HTR-8/SVneo (cell line): ENCODE measurements at regions not wholly inside any gene's neighbourhood (a gene's known extent, or its start where the extent isn't known, plus 50 kb on each side); places are given as distances from the start of the nearest gene placed in this dataset.
"Not testable (repeated sequence)": the region's sequence is repeated elsewhere in the genome, so short reads cannot be mapped to it uniquely, and the experiment has no call there.

Experiments
- DNase-seq: peaks from one replicate; pipeline ENCODE4 v3.0.0; 2011; ENCODE audit warnings: low spot score, mixed read lengths; ENCODE audit not compliant: insufficient read length
- FAIRE-seq: peaks from 2 replicates; lab custom pipeline; 2011; peaks lifted over from hg19 to GRCh38; lab: Jason Lieb, UNC

GRCh38 chr10:84902553-84902952 is 574.2 kb downstream of the CCSER2 start:
- DNase-seq, result no peak
- FAIRE-seq, result no peak

DNA sequence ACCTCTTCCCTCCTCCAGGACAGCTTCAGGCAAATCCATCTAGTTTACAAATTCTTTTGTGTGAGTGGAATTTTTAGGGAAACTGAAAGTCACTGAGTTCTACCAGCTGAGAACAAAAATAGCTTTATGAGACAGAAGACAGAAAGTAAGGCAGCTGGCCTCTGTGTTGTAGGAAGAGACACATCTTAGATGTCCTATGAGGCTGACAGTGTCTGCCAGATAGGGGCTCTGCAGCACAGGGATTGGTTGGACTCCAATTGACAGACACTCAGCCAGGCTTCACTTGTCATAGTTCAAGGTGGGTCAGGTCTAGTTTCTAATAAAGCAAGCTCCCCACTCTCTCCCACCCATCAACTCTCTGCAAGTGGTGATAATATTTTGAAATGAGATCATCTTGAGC is 574.9 kb downstream of the CCSER2 start:
- DNase-seq (no peak), FAIRE-seq (no peak)

GRCh38 chr10:84907461-84908009 is 579.1 kb downstream of the CCSER2 start:
- DNase-seq (no peak), FAIRE-seq (no peak)

DNA sequence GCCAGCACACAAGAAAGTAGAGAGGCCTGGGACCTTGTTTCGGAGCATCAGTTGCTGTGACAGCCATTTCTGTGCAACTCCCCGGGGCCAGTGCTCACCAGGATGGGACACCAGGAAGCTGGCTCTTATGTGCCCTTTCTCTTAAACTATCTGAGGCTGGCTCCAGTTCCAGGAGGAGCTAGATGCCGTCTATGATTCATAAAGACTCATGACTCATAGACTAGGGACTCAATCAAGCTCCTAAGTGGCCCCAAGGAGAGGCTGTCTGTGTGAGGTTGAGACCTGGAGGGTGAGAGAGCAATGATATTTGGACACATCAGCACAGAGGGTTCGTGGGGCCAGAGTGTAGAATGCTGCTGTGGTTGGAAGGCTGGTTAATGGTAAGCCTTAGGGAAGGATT is 580.1 kb downstream of the CCSER2 start:
- FAIRE-seq (no peak), DNase-seq (no peak)

DNA sequence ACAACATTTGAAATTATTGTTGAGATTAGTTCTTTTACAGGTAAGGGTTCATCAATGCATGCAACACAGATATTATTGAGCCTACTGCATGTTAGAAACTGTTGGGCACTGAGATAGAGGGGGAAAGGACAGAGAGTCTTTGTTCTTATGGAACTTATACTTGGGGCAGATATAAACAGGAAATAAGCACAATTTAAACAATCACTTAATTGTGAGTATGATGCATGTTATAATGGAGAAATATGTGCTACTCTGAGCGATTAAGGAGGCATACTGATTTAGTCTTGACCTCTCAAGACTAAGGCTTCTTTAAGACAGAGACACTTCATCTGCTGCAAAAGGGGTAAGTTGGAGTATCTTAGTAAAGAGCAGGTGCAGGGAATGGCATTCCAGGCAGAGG is 593.3 kb downstream of the CCSER2 start:
- FAIRE-seq (no peak), DNase-seq (no peak)

DNA sequence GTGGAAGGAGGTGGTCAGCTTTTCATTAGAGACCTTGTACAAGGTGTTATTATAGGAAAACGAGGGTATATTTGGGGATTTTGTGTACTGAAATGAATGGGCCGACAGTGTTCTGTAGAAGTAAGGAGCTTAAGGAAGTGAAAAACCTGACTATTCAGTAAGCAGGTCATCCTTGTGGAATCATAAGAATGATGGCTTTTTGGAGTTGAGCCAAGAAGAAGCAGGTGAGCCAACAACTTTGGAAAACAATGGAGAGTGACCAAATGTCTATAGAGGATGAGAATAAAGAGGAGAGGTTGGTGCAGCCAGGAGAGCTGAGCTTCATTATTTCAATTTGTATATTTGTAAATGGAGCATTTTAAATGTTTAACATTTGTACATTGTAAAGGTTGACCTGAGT is 595.7 kb downstream of the CCSER2 start:
- no peak for DNase-seq
- FAIRE-seq, result no peak

- FAIRE-seq, result no peak
- no peak for DNase-seq
These were observed 597.1 kb downstream of the CCSER2 start for GRCh38 chr10:84925495-84925894.

GRCh38 chr10:84933402-84933801 is 605.0 kb downstream of the CCSER2 start:
- no peak for DNase-seq

GRCh38 chr10:84935772-84936171 is 607.4 kb downstream of the CCSER2 start:
- DNase-seq (no peak), FAIRE-seq (no peak)

More at GRCh38 chr10:84933402-84933801, 605.0 kb downstream of the CCSER2 start:
- no peak for FAIRE-seq

- DNase-seq (no peak), FAIRE-seq (no peak)
These were observed 609.9 kb downstream of the CCSER2 start for GRCh38 chr10:84938117-84938905.

DNA sequence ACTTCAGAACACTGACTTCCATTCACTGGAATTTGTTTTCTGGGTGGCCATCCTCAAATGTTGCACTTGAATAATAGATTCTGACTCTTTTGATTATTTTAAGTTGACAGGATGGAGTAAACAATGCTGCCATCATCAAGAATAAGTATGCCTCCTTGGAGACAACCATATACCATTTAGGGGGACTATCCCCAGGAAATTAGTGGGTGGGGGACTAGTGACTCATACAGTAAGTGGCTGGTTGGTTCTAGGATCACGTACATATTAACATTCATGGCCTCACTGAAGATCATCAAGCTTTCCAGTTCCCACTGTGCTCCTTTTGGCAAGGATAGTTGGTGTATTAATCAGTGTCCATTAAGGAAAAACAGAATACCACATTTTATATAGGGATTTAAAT is 615.2 kb downstream of the CCSER2 start:
- FAIRE-seq (no peak), DNase-seq (no peak)

DNA sequence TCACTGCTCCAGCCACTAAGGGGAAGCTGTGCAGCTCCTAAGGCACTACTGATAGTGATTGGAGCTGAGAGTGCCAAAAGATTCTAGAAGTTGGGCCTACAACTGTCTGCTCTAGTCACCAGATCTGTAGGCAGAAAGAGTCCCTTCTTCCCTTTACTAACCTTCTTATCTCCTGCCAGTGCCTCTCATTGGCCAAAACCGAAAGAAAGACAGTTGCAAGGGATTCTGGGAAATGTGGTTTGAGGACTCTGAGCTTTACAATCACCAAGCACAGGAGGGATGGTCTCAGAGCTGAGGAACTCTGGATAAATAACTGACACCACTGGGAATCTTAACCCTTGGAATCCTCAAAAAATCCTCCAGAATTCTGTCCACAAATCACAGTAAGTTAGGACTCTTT is 615.8 kb downstream of the CCSER2 start:
- FAIRE-seq (no peak), DNase-seq (no peak)

GRCh38 chr10:84945791-84946190 is 617.4 kb downstream of the CCSER2 start:
- DNase-seq (no peak), FAIRE-seq (no peak)

DNA sequence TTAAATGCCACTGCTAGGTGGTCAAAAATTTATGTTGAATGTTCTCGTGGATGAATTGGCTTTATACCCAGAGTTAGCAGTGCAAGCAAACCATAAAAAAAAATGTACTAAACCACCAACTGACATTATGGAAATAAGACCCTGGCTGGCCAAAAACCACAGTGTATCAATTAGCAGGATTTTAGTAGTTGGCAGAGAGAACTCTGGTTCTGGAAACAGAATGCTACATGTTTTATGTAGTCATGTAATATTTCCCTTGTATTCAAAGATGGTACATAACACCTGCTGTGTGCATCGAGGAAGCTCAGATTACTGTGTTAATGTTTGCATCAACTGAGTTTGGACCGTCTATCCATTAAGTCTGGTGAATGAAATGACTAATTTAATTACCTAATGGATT is 618.5 kb downstream of the CCSER2 start:
- DNase-seq (no peak), FAIRE-seq (no peak)

DNA sequence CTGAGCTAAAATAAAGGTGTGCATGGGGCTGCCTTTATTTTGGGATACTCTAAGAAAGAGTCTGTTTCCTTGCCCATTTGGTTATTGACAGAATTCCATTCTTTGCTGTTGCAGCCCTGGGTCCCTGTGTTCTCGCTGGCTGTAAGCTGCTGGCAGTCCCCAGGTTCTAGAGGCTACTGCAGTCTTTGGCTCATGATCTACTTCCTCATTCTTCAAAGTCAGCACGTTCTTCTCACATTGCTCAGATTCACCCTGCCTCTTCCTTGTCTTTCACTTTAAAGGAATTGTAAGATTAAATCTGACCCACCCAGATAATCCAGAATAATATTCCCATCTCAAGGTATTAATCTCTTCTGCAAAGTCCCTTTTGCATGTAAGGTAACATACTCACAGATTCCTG is 620.3 kb downstream of the CCSER2 start:
- no peak for FAIRE-seq

GRCh38 chr10:84951616-84952015 is 623.2 kb downstream of the CCSER2 start:
- DNase-seq (no peak), FAIRE-seq (no peak)

More for the DNA sequence above, 620.3 kb downstream of the CCSER2 start:
- DNase-seq, result no peak

DNA sequence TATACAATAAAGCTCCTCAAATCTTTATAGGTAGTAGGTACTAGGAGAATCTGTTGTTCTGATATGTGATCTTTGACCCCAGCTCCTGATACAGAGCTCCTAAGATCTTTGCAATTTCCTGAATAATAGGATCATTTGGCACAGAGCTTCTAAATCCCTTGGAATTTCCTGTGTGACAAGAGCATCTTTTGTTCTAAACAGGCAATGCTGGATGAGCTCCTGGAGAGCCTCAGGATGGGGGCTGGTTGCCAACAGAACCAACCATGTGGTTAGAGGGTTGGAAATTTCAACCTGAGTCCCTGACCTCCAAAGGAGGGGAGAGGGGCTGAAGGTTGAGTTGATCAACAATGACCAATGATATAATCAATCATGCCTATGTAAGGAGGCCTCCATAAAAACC is 629.0 kb downstream of the CCSER2 start:
- no peak for DNase-seq
- FAIRE-seq, result no peak

DNA sequence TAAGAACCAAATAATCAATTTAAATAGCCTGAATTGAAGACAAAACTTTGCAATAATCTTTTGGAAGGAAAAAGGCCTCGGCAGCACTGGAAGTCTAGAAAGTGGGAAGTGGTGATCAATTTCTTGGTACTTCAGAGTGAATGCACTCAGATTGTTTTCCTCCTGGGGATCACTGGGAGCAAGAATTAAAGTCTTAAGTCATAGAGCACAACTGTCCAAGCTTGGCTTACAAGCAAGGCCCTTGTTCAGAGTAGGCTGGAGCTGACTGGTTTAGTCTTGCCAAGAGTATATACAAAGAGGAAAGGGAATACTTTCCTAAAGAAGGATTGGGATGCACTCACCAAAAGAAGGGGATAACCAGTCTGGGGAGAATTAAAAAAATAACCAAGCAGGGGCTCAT is 637.1 kb downstream of the CCSER2 start:
- DNase-seq (no peak), FAIRE-seq (no peak)

DNA sequence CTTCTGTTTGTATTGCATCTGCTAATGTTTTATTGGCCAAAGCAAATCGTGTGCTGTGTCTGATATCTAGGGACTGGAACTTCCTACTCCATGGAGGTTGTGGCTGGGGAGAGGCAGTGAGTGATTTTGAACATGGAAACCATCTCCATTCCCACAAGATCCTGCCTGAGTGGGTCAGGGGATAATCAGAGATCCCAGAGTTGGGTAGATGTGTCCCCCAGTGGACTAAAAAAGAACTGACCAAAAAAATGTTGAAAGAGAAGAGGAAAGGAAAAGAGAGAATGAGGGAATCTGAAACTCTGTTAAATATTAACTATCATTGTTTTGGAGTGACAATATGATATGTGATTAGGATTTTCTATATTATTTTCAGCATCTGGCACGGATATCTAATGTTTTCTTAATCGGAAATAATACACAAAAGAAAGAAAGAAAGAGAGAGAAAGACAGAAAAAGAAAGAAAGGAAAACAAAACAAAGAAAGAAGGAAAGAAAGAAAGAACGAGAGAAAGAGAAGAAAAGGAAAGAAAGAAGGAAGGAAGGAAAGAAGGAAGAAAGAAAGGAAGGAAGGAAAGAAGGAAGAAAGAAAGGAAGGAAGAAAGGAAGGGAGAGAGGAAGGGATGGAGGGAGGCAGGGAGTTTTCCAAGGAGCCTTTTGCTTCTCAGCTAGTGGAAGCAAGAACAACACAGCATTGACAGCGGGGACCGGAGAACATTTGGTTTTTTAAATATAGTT is 638.5 kb downstream of the CCSER2 start:
- no peak for DNase-seq
- no peak for FAIRE-seq

DNA sequence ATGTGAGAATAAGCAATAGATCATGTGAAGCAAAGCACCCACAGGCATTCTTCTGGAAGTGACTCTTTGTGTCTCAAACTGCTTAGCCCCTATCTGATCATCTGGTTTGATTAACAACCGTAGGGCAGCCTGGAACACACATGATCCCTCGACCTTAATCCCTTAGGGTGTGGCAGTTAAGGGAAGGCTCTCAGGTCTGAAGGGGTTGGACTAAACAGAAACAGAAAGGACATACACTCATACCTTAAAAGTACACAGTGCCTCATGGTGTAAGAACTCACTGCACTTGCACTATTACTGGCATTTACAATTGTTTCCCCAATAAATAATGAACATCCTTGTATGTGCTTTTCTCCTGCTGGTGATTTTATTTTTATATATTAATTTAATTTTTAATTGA is 640.9 kb downstream of the CCSER2 start:
- DNase-seq, FAIRE-seq: not testable (repeated sequence)

- FAIRE-seq (no peak), DNase-seq (no peak)
These were observed 658.6 kb downstream of the CCSER2 start for GRCh38 chr10:84987039-84987438.
